ENCODE measurements at regions not wholly inside any gene's neighbourhood (a gene's known extent, or its start where the extent isn't known, plus 50 kb on each side); places are given as distances from the start of the nearest gene placed in this dataset.
A peak's percentile ranks its signal among the peaks of the same experiment; 100 is the strongest.

DNA sequence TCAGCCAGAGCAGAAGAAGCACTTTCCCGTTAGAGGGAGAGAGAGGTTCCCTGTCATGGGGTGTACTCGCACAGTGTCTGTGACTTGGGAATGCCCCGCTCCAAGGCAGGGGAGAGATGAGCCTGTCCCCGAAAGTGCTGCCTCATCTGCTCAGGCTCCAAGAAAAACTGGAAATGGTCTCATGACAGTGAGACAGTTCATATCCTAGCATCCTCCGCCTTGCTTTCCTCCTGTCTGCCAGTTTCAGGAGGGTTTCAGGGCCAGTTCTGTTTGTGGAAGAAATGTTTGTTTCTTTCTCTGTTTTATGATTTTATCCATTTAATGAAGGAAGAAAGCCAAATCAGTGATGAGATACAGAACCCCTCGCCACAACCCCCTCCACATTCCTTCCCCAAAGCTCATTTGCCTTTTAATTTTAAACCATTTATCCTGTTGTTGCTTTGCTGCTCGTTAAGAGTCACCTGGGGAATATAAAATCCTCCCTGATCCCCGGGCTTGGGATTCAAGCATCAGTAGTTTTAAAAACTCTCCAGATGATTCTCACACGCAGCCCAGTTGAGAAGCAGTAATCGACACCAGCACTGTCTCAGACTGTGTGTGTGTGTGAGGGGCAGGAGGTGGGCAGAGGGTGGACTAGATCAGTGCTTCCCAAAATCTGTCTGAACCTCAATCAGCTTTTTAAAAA is 144.6 kb upstream of the UBL3 start:
- DNase-seq, result no peak

DNA sequence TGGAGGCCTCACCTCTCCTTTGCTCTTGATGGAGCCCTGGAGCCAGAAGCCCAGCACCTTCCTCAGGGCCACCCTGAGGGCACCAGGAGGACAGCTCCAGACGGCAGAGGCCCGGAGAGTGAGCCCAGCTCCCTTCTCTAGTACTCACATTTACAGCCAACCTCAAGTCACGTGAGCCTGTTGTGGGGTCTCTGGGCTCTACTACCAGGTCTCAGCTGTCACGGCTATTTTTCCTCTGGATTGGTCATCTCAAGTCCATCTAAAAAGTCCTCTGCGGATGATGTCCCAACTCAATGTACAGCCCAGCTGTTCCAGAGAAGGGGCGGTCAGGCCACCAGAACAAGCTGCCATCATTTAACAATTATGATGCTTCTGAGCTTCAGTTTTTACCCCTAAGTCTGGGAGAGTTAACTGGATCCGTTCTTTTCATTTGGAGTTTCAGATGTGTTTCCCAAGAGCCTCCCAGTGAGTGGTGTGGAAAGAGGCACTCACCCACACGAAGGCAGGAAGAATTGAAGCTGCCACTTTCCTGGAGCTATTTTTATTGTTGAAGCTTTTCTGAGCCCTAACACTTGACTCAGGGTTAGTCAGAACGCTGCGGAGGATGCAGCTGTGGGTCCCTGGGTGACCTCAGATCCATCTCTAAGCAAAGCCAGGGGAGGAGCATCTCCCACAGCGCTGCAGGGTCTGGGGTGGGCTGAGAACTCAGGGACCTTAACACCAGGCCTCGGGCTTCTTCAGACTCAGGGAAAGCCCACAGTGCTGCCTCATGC is 143.5 kb upstream of the UBL3 start:
- DNase-seq, result peak; percentile 49

DNA sequence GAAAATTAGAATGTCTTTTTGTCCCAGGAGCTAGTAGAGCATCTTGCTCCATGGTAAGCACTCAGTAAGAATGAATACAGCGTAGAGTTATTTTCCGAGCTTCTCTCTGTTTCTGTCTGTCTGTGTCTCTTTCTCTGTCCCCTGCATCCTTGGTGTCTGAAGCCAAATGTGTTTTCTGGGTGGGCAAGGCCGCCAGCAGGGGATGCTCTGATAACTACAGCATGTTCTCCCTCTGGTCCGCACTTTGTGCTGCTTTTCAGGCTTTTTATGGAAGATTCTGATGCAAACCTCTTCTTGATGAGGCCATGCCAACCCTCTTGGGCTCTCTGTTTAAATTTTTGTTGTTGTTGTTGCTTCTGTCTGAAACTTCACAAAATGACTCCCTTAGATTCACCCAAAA is 142.8 kb upstream of the UBL3 start:
- DNase-seq, result no peak

DNA sequence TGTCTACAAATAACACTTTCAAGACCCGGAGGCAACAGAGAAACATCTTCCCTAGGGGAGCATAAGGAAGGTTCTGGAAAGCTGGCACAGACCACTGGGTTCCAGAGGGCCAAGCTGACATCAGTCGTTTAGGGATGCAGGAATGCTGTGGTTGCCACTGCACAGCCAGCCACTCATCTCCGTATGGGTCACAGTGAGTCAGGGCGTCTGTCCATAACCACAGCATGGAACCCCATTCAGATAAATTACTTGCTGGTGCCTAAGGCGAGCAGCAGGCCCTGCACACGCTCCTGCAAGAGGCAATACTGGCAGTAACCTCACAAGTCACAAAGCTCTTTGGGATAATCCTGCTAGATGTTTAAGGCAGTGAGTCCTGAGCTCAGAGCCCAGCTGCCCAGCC is 140.9 kb upstream of the UBL3 start:
- no peak for DNase-seq

DNA sequence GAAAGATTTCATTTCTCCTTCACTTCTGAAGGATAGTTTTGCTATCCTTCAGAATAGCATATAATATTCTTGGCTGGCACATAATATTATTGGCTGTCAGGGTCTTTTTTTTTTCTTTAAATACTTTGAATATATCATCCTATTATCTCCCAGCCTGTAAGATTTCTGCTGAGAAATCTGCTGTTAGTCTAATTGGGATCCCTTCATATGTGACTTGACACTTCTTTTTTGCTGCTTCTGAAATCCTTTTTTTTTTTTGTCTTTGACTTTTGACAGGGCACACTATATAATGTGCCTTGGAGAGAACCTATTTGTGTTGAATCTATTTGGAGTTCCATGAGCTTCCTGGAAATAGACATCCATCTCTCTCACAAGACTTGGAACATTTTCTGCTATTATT is 136.9 kb upstream of the UBL3 start:
- no peak for DNase-seq

DNA sequence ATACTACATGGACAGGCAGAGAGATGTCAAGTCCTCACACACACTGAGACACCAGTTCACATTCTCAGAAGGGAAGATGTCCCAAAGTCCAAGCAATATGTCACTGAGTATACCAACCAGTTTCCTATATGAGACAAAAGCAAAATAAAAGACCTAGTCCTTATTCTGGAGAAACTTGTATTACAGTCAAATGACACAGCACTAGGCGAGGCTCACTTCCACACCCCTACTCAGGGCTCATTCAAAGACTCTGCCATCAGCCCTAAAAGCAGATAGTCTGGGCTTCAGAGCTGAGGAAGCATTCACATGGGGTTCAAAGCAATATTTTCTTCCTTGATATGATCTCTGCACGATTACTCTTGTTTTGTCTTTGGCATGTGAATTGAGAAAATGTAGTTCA is 129.9 kb upstream of the UBL3 start:
- no peak for DNase-seq

DNA sequence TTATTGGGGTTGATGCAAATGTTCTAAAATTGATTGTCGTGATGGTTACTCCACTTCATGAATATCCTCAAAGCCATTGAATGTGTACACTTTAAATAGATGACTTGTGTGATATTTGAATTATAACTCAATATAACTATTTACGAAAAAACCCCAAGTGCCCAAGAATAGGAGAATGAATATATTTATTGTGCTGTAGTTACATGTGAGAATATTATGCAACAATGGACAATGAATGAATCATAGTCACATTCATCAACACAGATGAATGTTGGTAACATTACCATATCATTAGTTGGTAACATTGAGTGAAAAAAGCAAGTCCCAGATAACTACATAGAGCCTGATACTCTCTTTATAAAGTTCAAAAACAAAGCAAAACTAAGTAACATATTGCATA is 127.8 kb upstream of the UBL3 start:
- DNase-seq, result no peak

DNA sequence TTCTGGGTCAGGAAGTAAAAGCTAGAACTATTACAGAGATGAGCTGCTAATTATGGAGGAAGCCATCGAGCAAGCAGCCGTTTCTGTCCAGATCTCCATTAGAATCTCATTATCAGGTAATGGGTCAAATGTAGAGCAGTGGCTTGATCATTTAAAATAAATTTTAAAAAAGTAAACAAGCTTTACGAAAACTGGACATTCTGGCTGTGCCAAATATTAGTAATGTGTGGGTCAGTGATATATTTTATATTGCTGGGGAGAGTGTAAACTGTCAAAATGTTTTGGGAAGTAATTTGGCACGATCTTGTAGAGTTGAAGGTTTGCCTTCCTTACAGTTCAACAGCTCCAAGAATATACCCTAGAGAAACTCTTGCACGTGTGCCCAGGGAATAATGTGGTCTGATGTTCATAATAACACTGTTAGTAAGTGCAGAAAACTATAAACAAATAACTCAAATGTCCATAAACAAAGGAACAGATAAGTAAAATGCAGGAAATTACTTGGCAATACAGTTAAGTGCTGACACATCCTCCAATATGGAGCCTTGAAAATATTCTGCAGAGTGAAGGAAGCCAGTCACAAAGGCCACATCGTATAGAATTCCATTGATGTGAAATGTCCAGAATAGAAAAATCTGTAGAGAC is 127.2 kb upstream of the UBL3 start:
- no peak for DNase-seq

DNA sequence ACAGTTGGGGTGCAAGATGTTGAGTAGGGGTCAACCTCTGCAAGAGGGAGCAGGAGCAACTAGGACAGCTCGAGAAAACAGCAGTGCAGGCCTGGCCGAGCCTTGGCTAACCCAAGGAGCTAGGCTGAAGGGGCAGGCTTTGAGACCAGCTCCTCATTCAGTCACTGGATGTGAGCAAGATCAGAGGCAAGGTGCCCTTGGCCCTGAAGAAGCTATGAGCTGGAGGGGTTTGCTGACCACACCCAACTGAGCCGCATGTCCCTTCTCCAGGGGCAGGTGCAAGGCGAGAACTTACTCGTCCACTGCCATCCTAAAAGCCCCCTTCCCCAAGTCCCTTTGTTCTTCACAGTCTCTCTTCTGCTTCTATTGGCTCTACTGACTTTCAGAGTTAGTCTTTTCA is 126.1 kb upstream of the UBL3 start:
- no peak for DNase-seq

DNA sequence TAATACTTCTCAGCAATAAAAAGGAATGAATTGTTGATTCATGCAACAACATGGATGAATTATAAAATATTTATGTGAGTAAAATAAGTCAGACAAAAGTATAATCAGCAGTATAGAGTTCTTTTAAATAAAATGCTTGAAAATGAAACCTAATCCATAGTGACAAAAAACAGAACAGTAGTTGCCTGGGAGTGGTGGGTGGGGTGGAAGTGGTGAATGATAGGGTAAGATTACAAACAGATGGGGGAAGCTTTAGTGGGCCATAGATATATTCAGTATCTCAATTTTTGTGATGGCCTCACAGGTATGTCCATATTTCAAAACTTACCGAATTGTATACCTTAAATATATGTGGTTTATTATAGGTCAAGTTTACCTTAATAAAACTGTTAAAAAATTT is 124.9 kb upstream of the UBL3 start:
- DNase-seq, result no peak

DNA sequence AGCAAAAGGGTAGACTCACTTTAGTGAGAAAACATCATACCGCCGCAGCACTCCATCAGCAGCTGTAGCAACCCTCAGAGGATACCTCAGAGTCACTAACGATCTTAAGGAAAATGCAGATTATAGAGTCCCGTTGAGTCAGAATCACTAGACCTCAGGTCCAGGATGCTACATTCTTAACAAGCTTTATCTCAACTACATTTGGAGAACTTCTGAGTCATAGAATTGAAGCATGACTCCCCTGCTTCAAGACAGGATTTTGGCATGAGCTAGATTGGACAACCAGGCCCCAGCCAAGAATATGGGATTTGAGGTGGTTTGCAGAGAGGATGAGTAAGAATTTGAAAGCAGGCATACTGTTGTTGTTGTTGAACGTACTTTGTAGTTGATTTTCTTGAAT is 118.9 kb upstream of the UBL3 start:
- DNase-seq, result no peak

DNA sequence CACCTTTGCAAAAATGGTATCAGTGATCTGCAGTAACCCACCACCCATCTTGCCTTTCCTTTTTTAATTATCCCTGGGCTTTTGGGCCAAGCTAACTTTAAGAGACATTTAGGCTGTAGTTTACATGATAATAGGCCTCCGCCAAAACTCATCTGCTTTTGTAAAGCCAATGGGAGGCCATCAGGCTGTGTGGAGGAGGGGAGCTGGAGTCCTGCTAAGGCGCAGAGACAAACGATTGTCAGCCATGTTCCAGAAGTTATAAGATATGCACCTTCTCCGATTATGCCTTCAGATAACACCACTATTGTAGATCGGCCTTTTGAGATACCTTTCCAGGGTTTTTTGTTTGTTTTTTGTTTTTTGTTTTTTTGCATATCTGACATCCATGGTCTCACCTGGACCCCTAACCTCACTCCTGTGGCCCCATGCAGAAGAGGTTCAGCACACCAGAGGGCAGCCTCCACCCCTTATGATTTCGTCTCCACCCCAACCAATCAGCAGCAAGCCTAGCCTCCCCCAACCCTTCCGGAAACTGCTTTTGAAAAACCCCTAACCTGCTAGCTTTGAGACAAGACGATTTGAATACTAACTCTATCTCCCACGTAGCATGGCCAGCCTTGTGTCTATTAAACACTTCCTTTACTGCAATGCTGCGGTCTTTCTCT is 113.9 kb upstream of the UBL3 start:
- DNase-seq, result no peak

DNA sequence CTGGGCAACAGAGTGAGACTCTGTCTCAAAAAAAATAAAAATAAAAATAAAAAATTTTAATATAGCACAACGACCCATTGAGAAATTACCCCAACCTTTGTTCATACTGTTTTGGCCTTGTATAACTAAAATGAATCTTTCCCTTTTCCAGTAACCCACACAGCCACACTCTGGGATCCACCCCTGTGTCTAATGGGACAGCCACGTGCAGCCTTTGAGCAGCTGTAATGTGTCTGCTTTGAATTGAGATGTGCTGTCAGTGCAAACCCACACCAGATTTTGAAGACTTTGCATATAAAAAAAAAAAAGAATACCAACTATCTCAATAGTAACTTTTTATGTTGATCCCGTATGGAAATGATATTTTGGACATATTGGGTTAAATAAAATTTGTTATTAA is 112.7 kb upstream of the UBL3 start:
- DNase-seq, result no peak

DNA sequence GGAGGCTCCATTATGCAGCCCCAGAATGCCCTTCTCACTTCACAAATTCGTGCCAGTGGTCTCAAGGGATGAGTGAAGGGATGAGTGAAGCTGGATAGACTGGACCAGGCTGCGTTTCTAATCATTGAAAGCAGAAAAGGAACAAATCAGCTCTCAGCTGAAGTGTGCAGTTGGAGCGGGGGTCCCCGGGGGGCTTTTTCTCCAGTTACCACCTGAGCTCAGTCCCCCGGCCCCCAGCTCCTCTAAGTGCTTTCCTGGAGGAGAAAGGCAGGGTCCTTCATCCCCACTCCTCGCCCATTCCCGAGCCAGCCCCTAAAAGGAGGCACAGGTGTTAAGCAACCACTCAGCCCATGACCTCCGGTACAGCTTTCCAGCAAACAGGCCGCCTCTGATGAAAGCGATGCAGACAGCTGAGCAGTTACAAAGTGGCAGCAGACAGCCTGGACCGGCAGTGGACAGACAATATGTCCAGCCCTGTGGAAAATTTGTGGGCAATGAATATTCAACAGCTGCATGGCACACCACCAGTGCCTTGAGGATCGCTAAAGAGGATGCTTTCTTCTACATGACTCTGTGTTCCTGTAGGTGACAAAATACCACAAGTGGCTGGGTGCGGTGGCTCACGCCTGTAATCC is 110.7 kb upstream of the UBL3 start:
- no peak for DNase-seq

DNA sequence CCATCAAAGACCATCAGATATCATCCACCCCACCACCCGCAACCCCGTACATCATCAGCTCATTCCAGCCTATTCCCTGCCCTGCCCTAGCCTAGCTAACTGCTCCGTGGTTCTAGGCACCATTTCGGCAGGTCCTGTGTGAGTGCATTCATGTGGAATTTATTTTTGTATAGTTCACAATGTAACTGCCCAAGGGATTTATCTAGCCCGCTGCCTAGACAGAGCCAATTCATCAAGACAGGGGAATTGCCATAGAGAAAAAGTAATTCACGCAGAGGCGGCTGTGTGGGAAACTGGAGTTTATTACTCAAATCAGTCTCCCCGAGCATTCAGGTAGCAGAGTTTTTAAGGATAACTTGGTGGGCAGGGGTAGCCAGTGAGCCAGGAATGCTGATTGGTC is 109.2 kb upstream of the UBL3 start:
- DNase-seq, result no peak

DNA sequence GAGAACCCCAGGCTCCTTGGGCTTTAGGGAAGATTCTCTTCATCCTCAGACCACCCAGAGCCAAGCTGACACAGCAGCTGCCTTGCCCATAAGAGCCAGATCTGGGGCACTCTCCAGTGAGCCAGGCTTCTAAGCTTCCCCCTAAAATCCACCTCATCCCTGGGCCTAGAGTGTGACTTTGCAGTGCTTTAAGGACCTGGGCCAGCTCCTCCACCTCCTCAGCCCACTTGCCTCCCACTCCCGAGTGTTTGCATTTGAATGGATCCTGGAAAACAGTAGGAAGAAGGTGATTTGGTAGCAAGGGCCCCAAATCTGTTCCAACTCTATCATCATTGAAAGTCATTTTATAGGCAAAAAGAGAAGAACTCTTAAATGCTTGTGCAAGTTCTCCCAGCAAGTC is 108.7 kb upstream of the UBL3 start:
- no peak for DNase-seq

DNA sequence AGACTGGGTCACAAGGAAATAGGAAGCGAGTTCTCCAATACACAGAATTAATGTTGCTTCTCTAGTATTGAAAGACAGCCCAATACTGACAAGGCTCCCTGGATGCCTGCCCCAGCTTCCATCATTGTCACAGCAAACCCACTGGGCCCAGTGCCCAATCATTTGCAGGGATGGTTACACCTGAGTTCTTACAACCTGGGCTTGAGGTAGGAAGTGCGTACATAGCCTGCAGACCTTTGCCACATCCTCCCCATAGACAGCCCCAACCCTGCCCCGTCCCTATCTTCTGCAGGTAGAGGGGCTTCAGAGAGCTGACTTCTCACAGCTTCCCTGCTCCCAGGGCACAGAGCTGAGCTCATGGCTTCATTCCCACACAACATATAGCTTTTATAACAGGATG is 108.1 kb upstream of the UBL3 start:
- no peak for DNase-seq

DNA sequence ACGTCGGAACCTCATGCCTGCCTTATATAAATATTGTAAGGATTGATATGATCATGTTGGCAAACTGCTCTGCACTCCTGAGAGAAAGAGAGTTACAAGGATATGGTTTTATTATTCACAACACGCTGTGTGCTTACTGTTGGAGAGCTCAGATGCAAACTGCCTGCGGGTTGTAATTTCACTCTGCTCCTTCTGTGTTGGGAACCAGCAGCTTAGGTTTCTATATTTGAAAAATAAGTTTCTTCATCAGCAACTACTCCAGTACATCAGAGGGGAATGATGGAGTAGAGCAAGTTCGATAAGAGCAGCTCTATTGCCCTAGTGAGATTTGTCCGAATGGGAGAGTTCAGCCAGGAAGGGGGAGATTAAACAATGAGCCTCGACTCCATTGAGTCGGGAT is 106.9 kb upstream of the UBL3 start:
- DNase-seq, result no peak

DNA sequence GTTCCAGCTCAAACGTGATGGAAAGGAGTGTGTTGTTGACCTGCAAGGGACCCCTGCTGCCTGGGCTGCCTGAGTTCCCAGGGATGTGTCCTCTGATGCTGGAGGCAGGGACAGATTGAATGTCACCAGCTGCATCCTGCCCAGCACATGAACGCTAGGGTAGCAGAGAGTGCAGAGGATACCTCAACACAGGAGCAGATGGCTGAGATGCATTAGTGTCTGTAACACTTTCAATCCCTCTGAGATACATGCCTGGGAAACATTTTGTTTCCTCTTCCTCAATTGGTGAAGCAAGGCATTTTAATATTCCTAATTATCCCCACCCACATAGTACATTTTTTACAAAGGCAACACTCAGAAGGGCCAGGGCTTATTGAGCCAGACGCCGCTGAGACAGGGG is 106.4 kb upstream of the UBL3 start:
- DNase-seq, result no peak

DNA sequence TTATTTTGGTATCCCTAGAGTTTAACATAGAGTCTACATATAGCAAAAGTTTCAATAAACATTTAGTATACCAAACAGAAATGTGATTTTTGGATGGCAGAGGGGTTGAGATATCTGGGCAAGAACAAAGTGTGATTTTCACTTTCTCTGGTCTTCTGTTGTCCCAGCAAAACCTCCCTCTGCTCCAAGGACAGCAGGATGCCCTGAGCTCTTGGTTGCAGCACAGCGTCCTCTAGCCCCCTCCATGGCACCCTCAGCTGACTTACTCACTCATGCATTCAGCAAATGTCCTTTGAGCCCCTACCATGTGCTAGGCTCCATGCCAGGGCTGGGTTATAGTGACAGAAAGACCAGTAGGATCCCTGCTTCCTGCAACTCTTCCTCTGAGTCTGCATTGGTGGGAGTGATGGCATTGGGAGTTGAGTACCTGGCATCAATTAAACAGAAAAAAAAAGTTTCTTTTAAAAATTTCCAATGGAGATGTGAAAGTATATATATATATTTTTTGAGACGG is 104.8 kb upstream of the UBL3 start:
- no peak for DNase-seq

DNA sequence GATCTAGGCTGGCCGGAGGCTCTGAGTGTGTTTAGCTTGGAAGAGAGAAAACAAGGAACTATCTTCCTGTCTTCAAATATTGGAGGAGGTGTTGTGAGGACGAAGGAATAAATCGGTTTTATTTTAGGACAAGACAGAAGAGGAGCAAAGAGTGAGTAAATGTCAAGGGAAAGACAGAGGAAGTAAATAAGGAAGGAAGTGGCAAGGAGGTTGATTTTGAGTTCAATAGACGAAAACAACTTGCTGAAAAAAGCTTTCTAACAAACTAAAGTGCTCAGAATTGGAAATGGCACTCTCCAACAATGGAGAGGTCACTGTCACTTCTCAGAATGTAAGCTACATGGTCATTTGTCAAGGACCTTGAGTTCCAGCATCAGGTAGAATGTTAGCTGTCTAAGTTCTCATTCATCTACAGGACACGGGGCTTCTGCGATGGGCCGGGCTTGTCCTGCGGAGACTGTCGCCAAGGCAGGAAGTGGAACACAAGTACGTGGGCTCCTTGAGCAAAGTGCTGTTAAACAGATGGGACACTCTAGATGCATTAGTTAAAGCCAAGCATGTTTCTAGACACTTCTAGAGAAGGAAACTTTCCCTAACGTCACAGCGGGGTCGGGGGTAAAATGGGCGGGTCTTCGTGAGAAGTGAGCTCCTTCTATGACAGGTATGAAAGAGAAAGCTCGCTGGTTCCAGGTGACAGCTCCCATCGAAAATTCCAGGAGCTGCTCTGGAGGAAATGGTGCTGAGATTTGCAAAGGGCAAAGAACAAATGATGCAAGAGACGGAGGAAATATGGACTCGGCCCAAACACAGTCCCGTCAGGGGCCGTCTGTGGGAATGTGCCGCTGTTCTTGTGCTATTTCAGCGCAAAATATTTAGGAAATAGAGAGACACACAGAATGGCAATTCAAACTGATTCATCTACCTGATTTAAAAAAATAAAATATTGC is 103.9 kb upstream of the UBL3 start:
- DNase-seq, result no peak

DNA sequence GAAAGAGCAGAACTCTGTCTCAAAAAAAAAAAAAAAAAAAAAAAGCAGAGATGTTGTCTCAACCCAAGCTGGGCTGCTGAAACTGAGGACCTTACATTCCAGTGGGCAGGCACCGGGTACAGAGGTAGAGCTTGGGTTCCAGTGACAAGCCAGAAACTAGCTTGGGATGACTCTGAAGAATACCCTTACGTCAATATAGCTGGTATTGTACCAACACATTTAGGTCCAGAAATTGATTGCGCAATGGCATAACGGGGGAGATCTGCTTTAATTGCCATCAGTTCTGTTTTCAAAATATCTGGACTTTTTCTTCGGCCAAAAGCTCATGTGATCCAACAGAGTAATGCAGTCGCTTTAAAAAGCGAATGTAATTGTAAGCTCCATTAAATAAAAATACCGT is 103.1 kb upstream of the UBL3 start:
- no peak for DNase-seq

All from dermis blood vessel endothelial cell (primary cell).